Spleen (tissue), 11 donors: ENCODE measurements at regions not wholly inside any gene's neighbourhood (a gene's known extent, or its start where the extent isn't known, plus 50 kb on each side); places are given as distances from the start of the nearest gene placed in this dataset.

Experiments
- DNase-seq: peaks from one replicate; pipeline ENCODE4 v3.0.0-alpha.2; 2020
- H3K27ac ChIP-seq, 8 donors: fragments of 200-600 bp; sonication (generic) in 7 of 8; 1 replicate in 4 of 8; 2 replicates in 4 of 8; pipeline versions ENCODE4 v1.5.0 to v1.8.0; 2016 to 2021; ENCODE audit warnings: inconsistent platforms in 4 of 8, mild to moderate bottlenecking in 4 of 8, moderate library complexity in 1 of 8
- H3K27me3 ChIP-seq, 7 donors: fragments of 200-600 bp; sonication (generic) in 6 of 7; replicated peaks in 1 of 7; 1 replicate in 4 of 7; 2 replicates in 3 of 7; pipeline versions ENCODE4 v1.5.0 to v1.8.0; 2016 to 2021; ENCODE audit warnings: inconsistent platforms in 3 of 7, mild to moderate bottlenecking in 1 of 7
- H3K36me3 ChIP-seq, 6 donors: fragments of 200-600 bp; sonication (generic) in 5 of 6; 1 replicate in 4 of 6; 2 replicates in 2 of 6; pipeline versions ENCODE4 v1.5.0 to v1.8.0; 2016 to 2021; ENCODE audit warnings: inconsistent platforms in 2 of 6
- H3K4me1 ChIP-seq, 6 donors: fragments of 200-600 bp; sonication (generic) in 5 of 6; 1 replicate in 3 of 6; 2 replicates in 3 of 6; pipeline versions ENCODE4 v1.5.0 to v1.8.0; 2016 to 2021; ENCODE audit warnings: inconsistent platforms in 3 of 6
- H3K4me3 ChIP-seq, 8 donors: fragments of 200-600 bp; sonication (generic) in 7 of 8; 1 replicate in 4 of 8; 2 replicates in 4 of 8; pipeline versions ENCODE4 v1.5.0 to v1.8.0; 2016 to 2021; ENCODE audit warnings: inconsistent platforms in 4 of 8, mild to moderate bottlenecking in 4 of 8, moderate library complexity in 2 of 8
- H3K9me3 ChIP-seq, 8 donors: fragments of 200-600 bp; sonication (generic) in 7 of 8; 1 replicate in 4 of 8; 2 replicates in 4 of 8; pipeline versions ENCODE4 v1.5.0 to v1.8.0; 2016 to 2021; ENCODE audit warnings: inconsistent platforms in 4 of 8
- CTCF ChIP-seq, 11 experiments: fragments of 200-600 bp in 7 of 11; fragments of 450-650 bp in 4 of 11; sonication (generic) in 4 of 11; IDR thresholded peaks in 8 of 11; conservative IDR thresholded peaks in 3 of 11; 1 replicate in 7 of 11; 2 replicates in 4 of 11; pipeline versions ENCODE4 v1.4.0 to v1.8.0; 2016 to 2021; ENCODE audit warnings: antibody characterized with exemption in 11 of 11, inconsistent platforms in 4 of 11, mild to moderate bottlenecking in 1 of 11
- POLR2A ChIP-seq, 3 donors: fragments of 450-650 bp; IDR thresholded peaks; one replicate each; pipeline ENCODE4 v1.5.1; 2017; ENCODE audit warnings: antibody characterized with exemption in 3 of 3, mild to moderate bottlenecking in 1 of 3
- POLR2AphosphoS5 ChIP-seq, 3 donors: sonication (generic); formaldehyde crosslinking; IDR thresholded peaks; one replicate each; pipeline ENCODE4 v1.5.1; 2017; ENCODE audit warnings: antibody characterized with exemption in 3 of 3
- WGBS, 5 donors: extraction: QIAGEN DNeasy Blood & Tissue Kit in 3 of 5; methylation state at CpG; one replicate each; pipeline versions ENCODE4 v1.1.5 to v1.1.7; 2013 to 2018; 5-methylcytosine and 5-hydroxymethylcytosine counted together
- intact Hi-C: fragments of 100-400 bp; cut with DNase I; formaldehyde crosslinking; loops from one replicate; pipeline ENCODE4 v1.15.0; 2023; ENCODE audit warnings: low total_unique reads
- donor health status: healthy with polysubstance abuse.
- donor health status: DM: no; HTN: no; CAD: no; lungs with moderate emphysema.
- donor health status: DM: no; HTN: no; CAD: no.
- donor health status: Bipolar disorder and iron deficiency.
- donor health status: healthy.
- donor health status: DM: no; HTN: no; CAD: no.
- donor health status: DM: yes; HTN: yes; CAD: no.

DNA sequence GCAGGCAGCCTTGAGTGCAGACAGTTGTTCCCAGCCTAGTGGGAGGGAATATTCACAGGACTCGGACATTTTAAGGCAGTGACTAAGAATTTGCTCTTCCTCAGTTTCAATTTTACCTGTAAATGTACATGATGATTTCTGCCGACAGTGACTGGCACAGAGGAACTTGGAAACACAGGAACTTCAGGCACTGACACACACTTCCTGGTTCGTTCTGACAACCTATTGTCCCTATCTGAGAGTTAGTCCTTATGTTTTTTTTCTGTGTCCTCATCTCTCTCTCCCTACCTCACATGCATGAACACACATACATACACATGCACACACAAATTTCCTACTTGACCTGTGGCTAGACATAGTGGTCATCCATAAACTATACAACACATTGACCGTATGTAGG, 89.4 kb upstream of the CD180 start:
- Histone ChIP-seq H3K4me3 (no peak overlapping the region), H3K4me1 (peaks cover 0 to 20% (median 0%) of the 10 kb centered on the region in 6 donors), H3K9me3 (no peaks in the 10 kb centered on the region), H3K27me3 (no peaks in the 10 kb centered on the region), H3K27ac (no peak overlapping the region), H3K36me3 (no peaks in the 10 kb centered on the region)
- TF ChIP-seq POLR2AphosphoS5 (IDR thresholded peaks at IDR 0.05) (no peak), POLR2A (IDR thresholded peaks at IDR 0.05) (no peak), CTCF (IDR thresholded peaks at IDR 0.05 in 8 of 11, conservative IDR thresholded peaks at IDR 0.05 in 3 of 11) (no peak)
- WGBS, 5 donors = 40 to 57% (median 45%) methylated on average over 4 of the region's 4 CpGs
- intact Hi-C loops = no loop called here
- no peak for DNase-seq

DNA sequence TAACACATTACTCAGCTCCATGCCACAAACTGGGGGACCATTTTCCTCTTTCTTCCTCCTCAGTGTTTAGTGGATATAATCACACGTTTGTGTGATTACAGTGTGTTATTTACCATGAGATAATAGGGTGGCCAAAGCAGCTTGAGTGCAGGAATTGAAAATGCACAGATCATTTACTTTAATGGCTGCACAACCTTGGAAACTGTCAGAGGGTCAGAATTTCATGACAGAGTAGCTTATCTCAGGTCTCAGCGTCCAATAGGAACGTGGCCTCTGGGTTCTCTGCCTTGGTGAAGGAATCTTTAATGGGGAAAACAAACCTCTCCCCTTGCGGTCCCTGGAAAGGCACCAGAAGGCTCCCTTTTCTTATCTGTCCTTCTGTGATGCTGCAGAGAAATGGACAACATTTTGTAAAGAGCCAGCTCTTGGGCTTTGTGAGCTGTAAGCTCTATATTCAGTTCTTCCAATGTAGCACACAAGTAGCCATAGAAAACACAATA, 87.4 kb upstream of the CD180 start:
- intact Hi-C loops = no loop called here
- Histone ChIP-seq H3K9me3 (peaks cover 0 to 9% (median 7%) of the 10 kb centered on the region in 8 donors), H3K27ac (no peak overlapping the region), H3K4me3 (no peak overlapping the region), H3K36me3 (no peaks in the 10 kb centered on the region), H3K4me1 (peaks cover 0 to 18% (median 0%) of the 10 kb centered on the region in 6 donors), H3K27me3 (no peaks in the 10 kb centered on the region)
- no peak for DNase-seq
- TF ChIP-seq POLR2AphosphoS5 (IDR thresholded peaks at IDR 0.05) (no peak), CTCF (IDR thresholded peaks at IDR 0.05 in 8 of 11, conservative IDR thresholded peaks at IDR 0.05 in 3 of 11) (no peak), POLR2A (IDR thresholded peaks at IDR 0.05) (no peak)
- 69 to 90% (median 85%) methylated on average over 4 of the region's 4 CpGs for WGBS, 5 donors

GRCh38 chr5:67283275-67283987, 86.8 kb upstream of the CD180 start:
- H3K4me3 ChIP-seq = no peak overlapping the region
- H3K9me3 ChIP-seq = peaks cover 0 to 15% (median 13%) of the 10 kb centered on the region in 8 donors
- intact Hi-C loops = no loop called here
- no peak for TF ChIP-seq CTCF (IDR thresholded peaks at IDR 0.05 in 8 of 11, conservative IDR thresholded peaks at IDR 0.05 in 3 of 11)
- no peak for TF ChIP-seq POLR2AphosphoS5 (IDR thresholded peaks at IDR 0.05)
- no peak for TF ChIP-seq POLR2A (IDR thresholded peaks at IDR 0.05)
- no peak for DNase-seq
- peaks cover 0 to 12% (median 0%) of the 10 kb centered on the region in 6 donors for H3K4me1 ChIP-seq
- H3K36me3 ChIP-seq = no peaks in the 10 kb centered on the region
- 89 to 93% (median 91%) methylated on average over 7 of the region's 7 CpGs for WGBS, 5 donors
- H3K27me3 ChIP-seq = no peaks in the 10 kb centered on the region
- no peak overlapping the region for H3K27ac ChIP-seq

DNA sequence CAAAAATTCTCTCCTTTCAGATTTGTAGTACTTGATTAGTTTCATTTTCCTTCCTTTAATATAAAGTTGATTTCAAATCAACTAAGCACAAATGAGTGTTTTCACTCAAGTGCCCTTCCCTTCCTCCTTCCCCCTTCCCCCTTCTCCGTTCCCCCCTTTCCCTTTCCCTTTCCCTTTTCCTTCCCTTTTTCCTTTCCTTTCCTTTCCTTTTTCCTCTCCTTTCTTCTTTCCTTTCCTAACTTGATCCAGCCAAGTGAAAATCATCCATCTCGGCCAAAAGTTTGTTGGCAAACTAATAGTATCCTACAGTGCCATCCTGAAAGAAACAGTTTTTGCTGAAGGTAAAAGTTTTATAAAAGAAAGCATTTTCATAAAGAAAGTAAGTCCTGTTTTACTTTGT, 85.3 kb upstream of the CD180 start:
- Histone ChIP-seq H3K4me1 (peaks cover 0 to 6% (median 0%) of the 10 kb centered on the region in 6 donors), H3K36me3 (no peaks in the 10 kb centered on the region), H3K27me3 (no peaks in the 10 kb centered on the region), H3K4me3 (no peak overlapping the region), H3K9me3 (peaks cover 0 to 30% (median 27%) of the 10 kb centered on the region in 8 donors), H3K27ac (no peak overlapping the region)
- TF ChIP-seq POLR2A (IDR thresholded peaks at IDR 0.05) (no peak), POLR2AphosphoS5 (IDR thresholded peaks at IDR 0.05) (no peak), CTCF (IDR thresholded peaks at IDR 0.05 in 8 of 11, conservative IDR thresholded peaks at IDR 0.05 in 3 of 11) (no peak)
- intact Hi-C loops = no loop called here
- no peak for DNase-seq
- 69 to 79% (median 75%) methylated on average over 2 of the region's 2 CpGs for WGBS, 5 donors
